ENCODE measurements at regions not wholly inside any gene's neighbourhood (a gene's known extent, or its start where the extent isn't known, plus 50 kb on each side); places are given as distances from the start of the nearest gene placed in this dataset.

DNA sequence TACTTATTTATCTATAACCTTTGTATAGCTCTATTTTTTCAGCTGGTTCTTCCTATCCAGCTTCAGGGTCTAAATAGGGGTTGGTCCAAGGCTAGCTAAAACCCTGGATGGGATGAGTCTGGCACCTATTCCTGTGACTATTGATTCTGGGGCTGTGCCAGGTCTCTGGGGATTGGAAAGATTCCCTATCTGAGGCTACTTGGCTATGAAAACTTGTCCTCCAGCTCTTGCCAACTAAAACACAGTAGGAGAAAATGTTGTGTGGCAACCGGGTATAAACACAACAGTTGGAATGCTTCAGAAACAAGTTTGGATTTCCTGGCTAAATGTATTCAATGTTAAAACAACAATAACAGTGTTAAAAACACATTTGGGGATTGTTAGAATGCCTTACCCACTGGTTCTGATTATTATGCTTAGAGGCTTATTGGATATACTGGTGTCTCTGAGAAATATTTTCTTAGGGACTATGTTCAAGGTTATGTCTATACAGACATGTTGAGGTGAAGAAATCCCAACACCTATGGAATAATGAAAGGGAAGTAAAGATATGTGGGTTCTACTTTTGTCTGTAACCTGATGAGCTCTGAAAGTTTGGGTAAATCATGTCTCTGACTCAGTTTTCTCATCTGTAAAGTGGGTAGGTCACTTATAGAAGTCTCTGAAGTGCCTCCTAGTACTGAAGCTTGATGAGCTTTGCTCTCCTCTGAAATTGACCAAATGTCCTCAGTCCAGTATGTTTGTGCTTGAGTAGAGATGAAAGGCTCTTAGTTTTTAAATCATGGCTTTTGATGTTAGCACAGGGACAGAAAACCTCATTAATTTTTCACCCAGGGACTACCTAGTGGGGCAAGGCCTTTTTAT is 460.7 kb downstream of the MTX2 start:
- TF ChIP-seq EZH2 (IDR thresholded peaks at IDR 0.05; ENCODE audit: low read depth) = no peak
- TF ChIP-seq, protein P1, sequence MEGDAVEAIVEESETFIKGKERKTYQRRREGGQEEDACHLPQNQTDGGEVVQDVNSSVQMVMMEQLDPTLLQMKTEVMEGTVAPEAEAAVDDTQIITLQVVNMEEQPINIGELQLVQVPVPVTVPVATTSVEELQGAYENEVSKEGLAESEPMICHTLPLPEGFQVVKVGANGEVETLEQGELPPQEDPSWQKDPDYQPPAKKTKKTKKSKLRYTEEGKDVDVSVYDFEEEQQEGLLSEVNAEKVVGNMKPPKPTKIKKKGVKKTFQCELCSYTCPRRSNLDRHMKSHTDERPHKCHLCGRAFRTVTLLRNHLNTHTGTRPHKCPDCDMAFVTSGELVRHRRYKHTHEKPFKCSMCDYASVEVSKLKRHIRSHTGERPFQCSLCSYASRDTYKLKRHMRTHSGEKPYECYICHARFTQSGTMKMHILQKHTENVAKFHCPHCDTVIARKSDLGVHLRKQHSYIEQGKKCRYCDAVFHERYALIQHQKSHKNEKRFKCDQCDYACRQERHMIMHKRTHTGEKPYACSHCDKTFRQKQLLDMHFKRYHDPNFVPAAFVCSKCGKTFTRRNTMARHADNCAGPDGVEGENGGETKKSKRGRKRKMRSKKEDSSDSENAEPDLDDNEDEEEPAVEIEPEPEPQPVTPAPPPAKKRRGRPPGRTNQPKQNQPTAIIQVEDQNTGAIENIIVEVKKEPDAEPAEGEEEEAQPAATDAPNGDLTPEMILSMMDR (conservative IDR thresholded peaks at IDR 0.05) = no peak

All from PC-9 (cell line).